Esophagus muscularis mucosa (tissue), 4 donors: ENCODE measurements at regions not wholly inside any gene's neighbourhood (a gene's known extent, or its start where the extent isn't known, plus 50 kb on each side); places are given as distances from the start of the nearest gene placed in this dataset.
"Not testable (repeated sequence)": the region's sequence is repeated elsewhere in the genome, so short reads cannot be mapped to it uniquely, and the experiment has no call there.

Experiments
- DNase-seq: peaks from one replicate; pipeline ENCODE4 v3.0.0-alpha.2; 2017; ENCODE audit errors: extremely low spot score
- H3K27ac ChIP-seq, 4 donors: fragments of 200-600 bp; sonication (generic); replicated peaks in 1 of 4; 1 replicate in 3 of 4; 2 replicates in 1 of 4; pipeline ENCODE4 v1.5.1; 2016 to 2019; ENCODE audit warnings: mild to moderate bottlenecking in 1 of 4
- H3K27me3 ChIP-seq, 4 donors: fragments of 200-600 bp; sonication (generic); one replicate each; pipeline versions ENCODE4 v1.5.1 to v1.6.0; 2016 to 2019
- H3K36me3 ChIP-seq, 4 donors: fragments of 200-600 bp; sonication (generic); one replicate each; pipeline ENCODE4 v1.5.1; 2016 to 2019
- H3K4me1 ChIP-seq, 4 donors: fragments of 200-600 bp; sonication (generic); one replicate each; pipeline ENCODE4 v1.5.1; 2016 to 2019
- H3K4me3 ChIP-seq, 4 donors: fragments of 200-600 bp; sonication (generic); 1 replicate in 2 of 4; 2 replicates in 2 of 4; pipeline ENCODE4 v1.5.1; 2016 to 2019; ENCODE audit warnings: mild to moderate bottlenecking in 4 of 4, moderate library complexity in 1 of 4
- H3K9me3 ChIP-seq, 4 donors: fragments of 200-600 bp; sonication (generic); 1 replicate in 3 of 4; 2 replicates in 1 of 4; pipeline ENCODE4 v1.5.1; 2016 to 2019
- CTCF ChIP-seq, 3 experiments: fragments of 200-600 bp in 2 of 3; fragments of 450-650 bp in 1 of 3; sonication (generic) in 2 of 3; IDR thresholded peaks; one replicate each; pipeline ENCODE4 v1.5.1; 2017 to 2019; ENCODE audit warnings: antibody characterized with exemption in 3 of 3, mild to moderate bottlenecking in 2 of 3, moderate library complexity in 1 of 3
- EP300 ChIP-seq: sonication (generic); formaldehyde crosslinking; IDR thresholded peaks from one replicate; pipeline ENCODE4 v1.6.1; 2017; ENCODE audit warnings: antibody characterized with exemption
- POLR2A ChIP-seq: fragments of 450-650 bp; IDR thresholded peaks from one replicate; pipeline ENCODE4 v1.6.1; 2017; ENCODE audit warnings: antibody characterized with exemption, moderate library complexity, mild to moderate bottlenecking, low read depth
- POLR2AphosphoS5 ChIP-seq, 2 donors: sonication (generic); formaldehyde crosslinking; IDR thresholded peaks; one replicate each; pipeline ENCODE4 v1.6.1; 2017; ENCODE audit warnings: antibody characterized with exemption in 2 of 2
- WGBS: methylation state at CpG from one replicate; pipeline ENCODE4 v1.1.5; 2018; 5-methylcytosine and 5-hydroxymethylcytosine counted together
- intact Hi-C: fragments of 100-400 bp; cut with DNase I; formaldehyde crosslinking; loops from one replicate; pipeline ENCODE4 v1.15.1; 2023

DNA sequence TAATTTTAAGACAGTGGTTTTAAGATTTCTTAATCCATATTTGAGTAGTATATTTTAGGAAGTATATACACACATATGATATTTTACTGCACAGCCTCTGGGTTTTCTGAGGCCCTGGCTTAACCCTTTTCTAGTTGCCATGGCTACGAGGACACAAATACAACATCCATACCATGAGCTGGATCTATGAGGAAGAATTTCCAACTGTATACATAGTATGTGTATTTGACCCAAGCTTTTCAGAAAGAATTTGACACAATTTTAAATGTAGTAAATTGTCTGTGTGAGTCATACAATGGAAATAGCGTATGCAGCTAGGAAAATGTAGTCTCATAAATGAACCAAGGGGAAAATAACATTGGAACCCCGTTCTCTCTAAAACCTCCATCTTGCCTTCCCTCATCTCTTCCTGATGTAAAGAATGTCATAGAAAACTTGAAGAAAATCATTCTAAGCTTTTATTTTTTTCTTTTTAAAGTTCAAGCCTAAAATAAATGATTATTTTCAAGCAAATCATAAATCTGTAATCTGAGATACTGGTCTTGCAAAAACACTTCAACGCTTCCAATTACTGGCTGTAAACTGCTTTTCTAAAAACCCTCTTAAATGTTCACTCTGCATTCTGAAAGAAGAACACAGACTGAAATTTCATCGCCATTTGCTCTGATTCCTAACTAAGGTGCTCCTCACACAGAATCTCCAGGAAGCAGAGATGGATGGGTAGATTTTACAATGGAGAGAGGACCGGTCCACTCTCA, 172.4 kb downstream of the LACC1 start:
- peaks cover 10 to 42% (median 37%) of the 10 kb centered on the region in 4 donors for H3K4me1 ChIP-seq

GRCh38 chr13:44052780-44053184, 173.1 kb downstream of the LACC1 start:
- intact Hi-C loops = loop anchor here (5.0 to 10.0 kb wide), 2 partner anchors 75 to 262 kb away; no protein-coding TSS in a partner anchor
- Histone ChIP-seq H3K36me3 (no peaks in the 10 kb centered on the region), H3K4me1 (peaks cover 10 to 42% (median 37%) of the 10 kb centered on the region in 4 donors), H3K27ac (peak overlapping the region; percentile 46 to 63 (median 59)), H3K27me3 (no peaks in the 10 kb centered on the region), H3K4me3 (no peak overlapping the region), H3K9me3 (no peaks in the 10 kb centered on the region)
- WGBS = 37% methylated on average over 6 of the region's 10 CpGs
- TF ChIP-seq POLR2A (no peak), POLR2AphosphoS5 (IDR thresholded peaks at IDR 0.05) (peak in 1 of 2 donors; percentile 16)
- no peak for DNase-seq

More for the DNA sequence above, 172.4 kb downstream of the LACC1 start:
- Histone ChIP-seq H3K27me3 (no peaks in the 10 kb centered on the region), H3K27ac (peak overlapping the region; percentile 46 to 63 (median 59)), H3K9me3 (no peaks in the 10 kb centered on the region), H3K36me3 (no peaks in the 10 kb centered on the region), H3K4me3 (no peak overlapping the region)
- WGBS = 66% methylated on average over 6 of the region's 6 CpGs
- DNase-seq = no peak
- TF ChIP-seq POLR2AphosphoS5 (IDR thresholded peaks at IDR 0.05) (no peak), CTCF (IDR thresholded peaks at IDR 0.05) (no peak), POLR2A (no peak), EP300 (no peak)
- intact Hi-C loops = loop anchor here (2.0 to 10.0 kb wide), 3 partner anchors 75 to 387 kb away; no protein-coding TSS in a partner anchor

- Histone ChIP-seq H3K36me3 (no peaks in the 10 kb centered on the region), H3K4me1 (peaks cover 13 to 46% (median 37%) of the 10 kb centered on the region in 4 donors), H3K4me3 (no peak overlapping the region), H3K27me3 (no peaks in the 10 kb centered on the region), H3K27ac (peak overlapping the region; percentile 46 to 63 (median 59)), H3K9me3 (no peaks in the 10 kb centered on the region)
- intact Hi-C loops = loop anchor here (5.0 to 10.0 kb wide), 2 partner anchors 74 to 262 kb away; no protein-coding TSS in a partner anchor
- TF ChIP-seq CTCF (IDR thresholded peaks at IDR 0.05) = peak in 1 of 3 experiments; percentile 11
- no peak for TF ChIP-seq POLR2AphosphoS5 (IDR thresholded peaks at IDR 0.05)
- TF ChIP-seq EP300 = no peak
- TF ChIP-seq POLR2A = no peak
- 51% methylated on average over 5 of the region's 5 CpGs for WGBS
- no peak for DNase-seq
Measured at GRCh38 chr13:44053208-44053607, 173.5 kb downstream of the LACC1 start.

DNA sequence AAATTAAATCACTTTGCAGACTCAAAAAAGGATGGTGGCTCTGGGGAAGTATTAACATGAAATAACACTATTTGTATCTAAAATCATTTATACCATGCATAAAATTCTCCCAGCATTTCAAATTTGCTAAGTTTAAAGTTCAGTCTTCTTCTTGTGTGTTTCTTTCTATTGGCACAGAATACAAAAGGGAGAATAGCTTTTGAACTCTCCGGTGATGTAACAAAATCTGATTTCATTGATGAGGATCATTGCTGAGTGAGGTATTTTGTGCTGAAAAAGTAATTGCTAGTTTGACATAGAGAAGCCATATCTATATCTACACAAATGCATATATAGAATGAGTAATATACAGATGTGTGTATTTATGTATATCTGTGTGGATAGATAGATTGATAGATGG, 174.8 kb downstream of the LACC1 start:
- no peak for DNase-seq
- H3K36me3 ChIP-seq = no peaks in the 10 kb centered on the region
- H3K9me3 ChIP-seq = no peaks in the 10 kb centered on the region
- H3K4me3 ChIP-seq = no peak overlapping the region
- no peaks in the 10 kb centered on the region for H3K27me3 ChIP-seq
- 92% methylated on average over 1 of the region's 1 CpG for WGBS
- peaks cover 21 to 56% (median 48%) of the 10 kb centered on the region in 4 donors for H3K4me1 ChIP-seq
- intact Hi-C loops = loop anchor here (5.0 to 10.0 kb wide), 2 partner anchors 73 to 260 kb away; no protein-coding TSS in a partner anchor
- TF ChIP-seq POLR2AphosphoS5 (IDR thresholded peaks at IDR 0.05) (no peak), CTCF (IDR thresholded peaks at IDR 0.05) (no peak), EP300 (no peak), POLR2A (no peak)
- no peak overlapping the region for H3K27ac ChIP-seq

GRCh38 chr13:44055681-44056080, 176.0 kb downstream of the LACC1 start:
- not testable (repeated sequence) for H3K36me3 ChIP-seq, DNase-seq, H3K4me3 ChIP-seq, H3K27me3 ChIP-seq, H3K9me3 ChIP-seq
- 45% methylated on average over 6 of the region's 6 CpGs for WGBS
- intact Hi-C loops = loop anchor here (10.0 kb wide), 1 partner anchor 259 kb away; no protein-coding TSS in a partner anchor
- peaks cover 20 to 56% (median 48%) of the 10 kb centered on the region in 4 donors for H3K4me1 ChIP-seq
- peak overlapping the region in 3 of 4 donors; percentile 8 to 20 (median 13) for H3K27ac ChIP-seq
